ENCODE measurements at regions not wholly inside any gene's neighbourhood (a gene's known extent, or its start where the extent isn't known, plus 50 kb on each side); places are given as distances from the start of the nearest gene placed in this dataset.

DNA sequence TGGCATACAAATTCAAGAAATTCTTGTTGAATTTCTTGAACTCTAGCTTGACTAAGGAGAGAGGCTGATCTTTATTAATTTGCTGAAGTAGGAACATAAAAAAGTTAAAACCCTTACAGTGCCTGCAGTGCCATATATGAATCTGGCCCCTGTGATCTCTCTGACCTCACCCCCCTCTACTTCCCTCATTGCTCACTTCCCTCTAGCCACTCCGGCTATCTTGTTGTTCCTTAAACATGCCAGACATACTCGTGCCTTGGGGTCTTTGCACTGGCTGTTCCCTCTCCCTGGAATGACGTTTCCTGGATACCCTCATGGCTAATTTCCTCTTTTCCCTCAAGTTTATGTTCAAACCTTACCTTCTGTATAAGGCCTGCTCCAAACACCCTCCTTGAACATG is 246.3 kb upstream of the SIX2 start:
- DNase-seq (ENCODE audit: low spot score): no peak

DNA sequence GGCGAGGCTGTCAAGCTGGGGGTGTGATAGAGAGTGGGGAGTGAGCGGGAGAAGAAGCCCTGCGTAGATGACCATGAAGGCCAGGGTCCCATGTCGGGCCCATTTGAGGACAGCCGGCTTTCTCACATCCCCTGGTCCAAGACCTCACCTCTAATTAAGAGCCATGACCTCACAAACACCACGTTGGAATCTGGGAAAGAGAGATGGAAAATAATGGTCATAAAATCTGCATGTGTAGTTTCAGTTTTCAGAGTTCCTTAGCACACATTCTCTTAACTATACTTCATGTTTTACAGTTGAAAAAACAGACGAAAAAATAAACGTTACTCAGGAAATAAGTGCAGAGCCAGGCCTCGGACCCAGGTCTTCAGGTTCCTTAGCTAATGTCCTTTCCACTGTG is 244.8 kb upstream of the SIX2 start:
- no peak for DNase-seq (ENCODE audit: low spot score)

DNA sequence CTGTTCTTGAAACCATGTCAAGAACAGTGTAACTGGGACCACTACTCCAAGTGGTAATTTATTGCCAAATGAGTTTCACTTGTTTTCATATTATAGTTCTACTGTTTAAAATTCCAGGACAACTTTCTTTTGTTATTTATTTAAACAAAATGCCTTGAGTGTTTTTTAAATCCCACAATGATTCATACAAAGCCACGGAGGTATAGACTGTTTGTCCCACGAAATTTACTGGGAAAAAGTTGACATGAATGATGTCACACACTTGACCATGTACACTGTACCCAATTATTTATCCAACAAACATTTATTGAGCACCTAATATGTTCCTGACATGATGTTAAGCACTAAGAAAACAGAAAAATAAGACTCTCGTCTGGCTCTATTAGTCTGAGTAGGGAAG is 243.9 kb upstream of the SIX2 start:
- no peak for DNase-seq (ENCODE audit: low spot score)

DNA sequence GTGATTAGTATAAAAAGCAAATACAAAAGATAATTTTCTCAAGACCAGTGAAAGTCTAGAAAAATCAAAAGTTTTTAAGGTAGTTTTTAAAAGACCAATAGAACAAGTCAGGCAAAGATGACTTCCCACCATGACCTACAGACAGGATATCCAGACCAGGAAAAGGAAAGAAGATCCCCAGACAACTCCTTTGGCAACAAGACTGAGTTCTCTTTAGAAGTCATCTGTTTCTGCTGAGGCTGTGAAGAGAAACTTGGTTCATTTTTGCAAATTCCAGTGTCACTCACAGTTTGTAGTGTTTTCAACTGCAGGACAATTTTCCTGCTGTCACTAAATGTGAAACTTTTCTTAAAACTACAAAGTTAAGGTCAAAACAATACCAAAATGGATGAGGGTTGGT is 240.9 kb upstream of the SIX2 start:
- DNase-seq (ENCODE audit: low spot score): no peak

DNA sequence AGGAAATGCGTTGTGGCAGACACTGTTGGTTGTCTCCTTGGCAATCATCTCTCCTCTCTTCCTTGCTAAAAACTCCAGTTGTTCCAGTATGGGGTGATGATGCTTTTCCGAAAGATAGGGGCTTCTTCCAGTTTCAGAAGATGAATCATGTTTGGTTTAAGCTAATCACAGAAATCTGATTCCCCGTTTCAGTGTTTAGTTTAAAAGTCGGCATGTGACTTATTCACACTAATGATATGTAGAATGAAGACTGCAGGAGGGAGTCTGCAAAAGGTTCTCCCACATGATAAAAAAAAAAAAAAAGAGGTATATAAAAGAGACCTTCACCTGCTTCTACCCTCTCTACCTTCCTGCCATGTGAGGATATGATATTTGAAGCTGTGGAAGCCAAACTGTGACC is 239.0 kb upstream of the SIX2 start:
- DNase-seq (ENCODE audit: low spot score): no peak

DNA sequence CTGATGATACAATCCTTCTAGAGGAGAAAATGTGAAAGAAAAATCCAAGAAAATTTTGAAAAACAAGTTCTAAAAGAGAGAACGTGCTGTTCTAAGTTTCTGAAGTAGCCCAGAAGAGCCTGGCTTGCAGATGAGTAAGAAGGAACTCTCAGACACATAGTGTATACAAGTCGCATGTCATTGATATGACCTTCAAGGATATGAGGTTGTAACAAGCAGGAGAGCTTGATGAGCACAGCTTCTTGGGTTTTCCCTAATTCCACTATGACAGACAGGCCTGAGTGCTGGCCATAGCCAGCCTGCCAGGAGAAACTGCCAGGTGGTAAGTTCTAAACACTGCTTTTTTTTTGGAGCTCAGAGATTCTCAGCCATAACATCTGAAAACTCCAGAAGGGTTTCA is 235.7 kb upstream of the SIX2 start:
- no peak for DNase-seq (ENCODE audit: low spot score)

DNA sequence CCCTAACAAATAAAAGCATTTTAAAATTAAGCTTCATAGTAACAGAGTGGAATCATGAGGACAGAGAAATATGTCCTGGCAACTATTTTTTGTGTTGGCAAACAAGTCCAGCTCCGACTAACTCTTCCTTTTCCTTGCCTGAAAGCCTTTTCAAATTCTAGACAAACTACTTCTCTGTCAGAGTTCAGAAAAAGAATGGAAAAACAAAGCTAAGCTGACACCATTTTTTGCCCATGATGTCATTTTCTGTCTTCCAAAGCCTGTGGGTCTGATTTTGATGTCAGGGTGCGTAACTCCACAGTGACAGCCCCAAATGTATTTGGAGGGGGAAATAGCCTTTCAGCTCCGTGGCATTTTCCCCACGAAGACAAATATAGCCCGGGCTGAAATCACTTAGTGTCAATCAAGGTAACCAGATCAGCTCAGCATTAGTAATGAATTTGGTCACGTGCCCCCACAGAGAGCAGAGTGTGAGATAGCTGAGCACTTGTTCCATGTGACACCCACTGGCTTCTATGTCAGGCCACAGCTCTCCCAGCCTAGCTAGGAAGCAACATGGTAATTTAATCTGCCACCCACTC is 233.0 kb upstream of the SIX2 start:
- DNase-seq (ENCODE audit: low spot score): no peak

DNA sequence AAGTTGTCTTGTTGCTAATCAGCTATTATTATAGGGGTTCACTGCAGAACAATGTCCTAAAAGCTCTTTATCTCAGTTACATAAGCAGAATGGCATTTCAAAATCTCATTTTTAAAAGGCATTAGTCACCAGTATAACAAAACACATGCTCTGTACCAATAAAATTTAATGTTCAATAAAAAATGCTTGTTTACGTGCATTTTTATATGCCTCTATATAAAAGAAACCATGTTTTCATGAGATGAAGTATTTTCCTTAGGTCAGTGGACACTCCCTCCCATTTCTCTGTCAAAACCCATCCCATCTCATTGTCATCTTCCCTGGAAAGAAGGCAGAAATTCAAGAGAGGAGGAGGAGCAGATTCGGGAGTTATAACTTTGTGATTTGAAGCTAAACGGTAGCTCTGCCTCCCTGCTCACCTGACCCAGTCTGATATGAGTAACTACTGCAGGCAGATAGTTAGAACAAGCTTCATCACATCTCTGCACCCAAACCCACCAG is 231.9 kb upstream of the SIX2 start:
- DNase-seq (ENCODE audit: low spot score): no peak

DNA sequence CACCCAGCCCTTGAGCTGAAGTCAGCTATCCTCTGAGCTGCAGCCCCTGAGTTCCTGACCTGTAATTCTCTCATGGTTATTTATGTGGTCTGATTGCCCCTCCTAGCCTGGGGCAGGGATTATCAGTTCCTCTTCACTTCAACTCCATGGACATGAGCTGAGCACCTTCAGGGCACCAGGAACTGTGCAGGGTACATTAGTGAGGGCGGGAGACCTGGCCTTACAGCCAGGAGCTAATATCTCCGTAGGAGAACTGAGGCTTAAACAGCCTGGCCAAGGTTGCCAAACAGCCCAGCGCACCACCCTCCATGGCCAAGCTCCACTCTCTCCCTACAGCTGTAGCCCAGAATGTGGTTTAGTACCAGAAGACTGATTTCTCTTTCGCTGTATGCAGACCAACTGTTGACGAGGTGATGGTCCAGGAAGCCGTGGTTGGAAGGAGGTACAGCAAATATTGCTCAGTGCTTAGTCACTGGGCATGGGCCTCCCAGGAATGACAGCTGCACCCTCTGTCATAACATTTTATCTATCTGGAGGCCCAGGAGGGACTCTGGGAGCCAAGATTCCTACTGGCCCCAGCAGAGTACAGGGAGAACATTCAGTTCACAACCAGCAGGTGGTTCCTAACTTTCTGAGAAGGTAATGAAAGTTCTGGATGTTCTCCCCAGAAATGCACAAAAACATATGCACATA is 228.7 kb upstream of the SIX2 start:
- DNase-seq (ENCODE audit: low spot score): no peak

DNA sequence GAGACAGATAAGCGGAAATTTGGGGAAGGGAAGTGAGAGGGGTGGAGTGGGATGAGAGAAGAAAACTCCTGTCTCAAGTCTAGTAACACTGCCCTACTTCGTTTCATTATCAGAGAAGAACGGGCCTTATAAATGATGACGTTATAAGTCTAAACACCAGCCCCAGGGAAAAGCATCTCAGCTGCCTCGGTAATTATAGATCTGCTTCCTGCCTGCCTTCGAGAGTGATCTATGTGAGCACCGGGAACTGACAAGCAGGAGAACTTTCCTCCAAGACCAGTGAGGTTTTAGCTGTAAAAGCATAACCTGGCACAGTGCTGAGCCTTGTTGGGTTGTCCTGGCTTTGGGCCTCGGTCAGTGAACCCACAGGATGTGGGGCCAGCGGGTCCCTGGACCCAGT is 227.9 kb upstream of the SIX2 start:
- no peak for DNase-seq (ENCODE audit: low spot score)

DNA sequence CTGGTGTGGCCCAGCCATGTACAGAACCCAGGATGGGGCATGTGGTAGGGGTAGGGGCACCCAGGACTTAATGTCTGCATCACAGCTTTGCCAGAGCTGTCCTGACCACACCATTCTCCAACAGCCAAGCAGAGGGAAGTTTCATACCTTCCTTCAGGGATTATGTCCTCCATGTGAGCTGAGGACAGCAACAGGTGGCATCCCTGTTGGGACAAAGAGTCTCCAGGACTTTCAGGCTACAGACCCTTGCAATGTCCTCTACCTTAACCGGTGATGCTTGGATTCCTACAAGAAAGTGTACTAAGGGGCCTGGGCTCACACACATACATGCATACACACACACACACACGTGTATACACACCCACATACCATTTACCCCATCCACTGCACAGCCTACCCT is 227.0 kb upstream of the SIX2 start:
- no peak for DNase-seq (ENCODE audit: low spot score)

DNA sequence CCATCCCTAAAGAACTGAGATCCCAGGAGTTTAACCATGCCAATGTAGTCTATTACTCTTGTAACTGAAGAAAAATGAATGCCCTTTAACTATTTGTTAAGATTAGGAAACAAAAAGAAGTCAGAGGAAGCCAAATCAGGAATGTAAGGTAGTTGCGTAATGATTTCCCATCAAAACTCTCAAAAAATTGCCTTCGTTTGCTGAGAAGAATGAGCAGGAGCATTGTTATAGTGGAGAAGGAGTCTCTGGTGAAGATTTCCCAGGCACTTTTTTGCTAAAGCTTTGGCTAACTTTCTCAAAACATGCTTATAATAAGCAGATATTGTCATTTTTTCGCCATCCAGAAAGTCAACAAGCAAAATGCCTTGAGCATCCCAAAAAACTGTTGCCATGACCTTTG is 224.0 kb upstream of the SIX2 start:
- no peak for DNase-seq (ENCODE audit: low spot score)

DNA sequence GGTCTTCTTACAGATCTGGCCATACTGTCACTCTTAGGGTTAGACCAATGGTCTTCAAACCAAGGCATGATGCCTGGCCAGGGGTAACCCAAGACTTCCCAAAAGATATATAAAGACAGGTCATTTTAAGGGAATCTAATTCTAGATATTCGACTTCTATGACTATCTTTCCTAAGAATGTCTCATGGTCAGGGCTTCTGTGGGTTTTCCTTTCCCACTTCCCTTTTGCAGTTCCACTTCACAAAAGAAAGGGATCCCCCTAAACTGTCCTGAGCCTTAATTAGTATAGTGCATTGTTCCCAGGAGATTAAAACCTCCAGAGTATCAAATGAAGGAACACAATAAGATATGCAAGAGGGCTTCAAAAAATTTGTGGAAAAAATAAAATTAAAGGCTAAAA is 223.6 kb upstream of the SIX2 start:
- no peak for DNase-seq (ENCODE audit: low spot score)

DNA sequence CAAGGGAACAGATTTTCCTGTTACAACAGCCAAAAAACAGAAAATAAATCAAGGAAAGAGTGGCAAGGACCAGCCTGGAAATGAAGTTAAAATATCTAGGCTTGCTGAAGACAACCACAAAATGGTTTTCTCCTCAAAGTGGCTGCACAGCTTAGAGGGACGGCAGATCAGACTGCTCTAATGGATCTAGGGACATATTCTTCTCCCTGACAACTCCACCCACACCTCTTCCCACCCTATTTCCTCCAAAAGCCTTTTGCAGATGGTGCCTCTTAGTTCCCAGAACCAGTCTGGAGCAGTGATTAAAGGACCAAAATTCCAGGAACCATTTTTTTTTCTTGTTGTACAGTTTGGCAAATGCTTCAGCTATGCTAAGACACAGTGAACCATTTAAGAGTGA is 220.2 kb upstream of the SIX2 start:
- DNase-seq (ENCODE audit: low spot score): no peak

DNA sequence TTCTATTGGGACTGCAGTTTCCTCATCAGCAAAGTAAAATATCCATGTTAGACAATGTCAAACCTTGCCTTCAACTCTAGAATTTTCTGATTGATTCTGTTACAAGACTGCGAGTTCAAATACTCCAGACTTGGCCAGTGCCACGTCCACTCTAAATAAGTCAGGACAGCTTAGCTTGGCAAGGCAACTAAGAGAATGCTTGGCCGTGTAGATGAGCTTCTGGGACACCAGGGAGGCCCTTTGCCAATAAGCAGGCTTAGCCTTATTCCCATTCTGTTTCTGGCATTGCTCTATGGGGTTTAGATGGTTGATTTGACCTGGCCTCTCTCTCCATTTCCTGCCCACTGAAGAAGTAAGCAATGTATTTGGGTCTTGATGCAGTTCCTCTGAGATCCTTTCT is 218.1 kb upstream of the SIX2 start:
- no peak for DNase-seq (ENCODE audit: low spot score)

DNA sequence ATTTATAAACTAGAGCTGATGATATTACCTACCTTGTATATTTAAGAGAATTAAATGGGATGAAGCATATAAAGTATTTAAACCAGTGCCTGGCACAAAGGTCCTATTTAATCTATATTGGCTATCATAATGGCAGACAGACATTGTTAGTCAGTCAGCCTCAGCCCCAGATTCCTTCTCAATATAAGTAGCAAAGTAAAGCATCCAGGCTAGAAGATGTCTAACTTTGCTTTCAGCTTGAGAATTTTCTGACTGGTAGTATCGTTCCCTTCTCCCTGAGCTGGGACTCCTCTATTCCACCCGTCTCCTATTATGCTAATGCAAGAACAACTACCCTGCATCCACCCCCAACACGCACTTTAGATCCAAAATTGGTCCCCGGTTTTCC is 215.7 kb upstream of the SIX2 start:
- no peak for DNase-seq (ENCODE audit: low spot score)

DNA sequence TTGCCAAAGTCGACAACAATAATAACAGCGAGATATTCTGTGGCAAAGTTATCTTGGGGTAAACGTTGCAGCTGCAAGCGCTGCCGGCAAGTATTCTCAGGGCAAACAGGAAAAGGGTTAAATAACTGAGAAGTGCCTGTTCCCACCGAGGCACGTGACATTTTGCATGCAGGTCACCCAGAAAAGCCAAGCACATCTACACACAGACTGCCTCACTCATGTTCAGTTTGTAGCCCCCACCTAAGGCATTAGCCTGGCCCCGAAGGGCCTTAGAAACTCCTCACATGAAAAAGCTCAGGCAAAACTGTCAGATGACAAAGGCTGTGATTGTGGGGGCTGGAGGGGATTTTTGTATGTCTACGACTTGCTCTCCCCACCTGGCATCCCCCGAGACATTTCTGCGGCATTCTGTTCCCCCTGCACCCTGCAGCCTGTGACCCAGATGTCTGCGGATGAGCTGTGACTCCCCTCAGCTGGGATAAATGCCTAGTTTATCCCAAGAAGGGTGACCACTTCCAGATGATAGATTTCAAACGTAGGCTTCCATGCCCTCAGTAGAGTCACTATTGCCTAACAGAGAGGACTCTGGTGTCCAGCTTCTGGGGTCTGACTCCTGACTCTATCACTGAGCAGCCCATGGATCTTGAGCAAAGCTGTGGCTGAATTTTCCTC is 215.2 kb upstream of the SIX2 start:
- no peak for DNase-seq (ENCODE audit: low spot score)

DNA sequence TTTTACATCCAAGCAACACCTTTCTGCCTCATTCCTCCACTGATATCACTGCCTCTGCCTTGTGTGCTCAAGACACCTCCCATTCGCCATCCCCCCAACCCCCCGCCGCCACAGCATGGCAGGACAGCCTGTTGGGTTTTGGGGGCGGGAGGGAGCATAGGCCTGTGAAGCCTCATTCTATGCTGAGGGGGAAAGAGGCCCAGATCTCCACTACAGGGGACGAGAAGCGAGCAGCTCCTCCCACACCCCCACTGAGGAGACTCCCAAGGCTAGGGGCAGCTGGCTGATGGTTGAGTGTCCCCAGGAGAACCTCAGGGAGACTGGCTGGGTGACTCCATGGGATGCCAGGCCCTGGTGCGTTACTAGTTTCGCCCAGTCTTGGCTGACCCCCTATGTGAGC is 214.3 kb upstream of the SIX2 start:
- no peak for DNase-seq (ENCODE audit: low spot score)

DNA sequence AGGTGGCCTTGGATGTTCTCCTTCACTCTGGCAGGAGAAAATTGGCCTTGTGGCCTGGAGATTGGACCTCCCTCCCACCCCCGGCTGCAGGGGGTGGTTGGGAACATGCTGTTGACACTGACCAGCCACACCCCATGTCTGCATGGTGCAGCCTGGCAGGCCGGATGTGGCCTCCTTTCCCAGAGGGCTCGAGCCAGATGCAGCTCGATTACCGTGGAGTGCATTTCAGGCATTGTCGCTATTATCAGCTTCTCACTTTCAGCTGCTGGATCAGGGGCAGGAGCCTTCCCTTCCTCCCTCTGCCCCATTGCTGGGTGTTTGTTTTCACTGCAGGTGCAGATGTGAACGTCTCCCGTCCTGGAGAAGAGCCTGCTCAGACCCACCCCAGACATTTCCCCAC is 211.0 kb upstream of the SIX2 start:
- DNase-seq (ENCODE audit: low spot score): no peak

DNA sequence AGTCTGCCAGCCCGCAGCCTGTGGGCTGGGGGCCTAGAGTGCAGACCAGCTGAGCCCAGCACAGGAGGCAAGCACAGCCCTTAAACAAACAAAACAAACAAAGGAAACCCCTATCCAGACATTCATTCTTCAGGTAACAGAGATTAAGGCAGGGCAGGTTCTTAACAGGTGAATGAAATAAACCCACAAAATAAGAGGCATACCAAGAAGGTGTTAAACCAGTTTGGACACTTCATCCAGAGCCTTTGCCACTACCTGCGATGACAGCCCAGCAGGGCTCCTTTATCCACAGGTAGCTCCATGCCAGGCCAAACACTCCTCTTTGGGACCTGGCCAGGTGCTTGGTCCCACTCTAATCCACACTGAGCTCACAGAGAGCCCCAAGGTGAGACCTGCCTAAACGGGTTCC is 209.7 kb upstream of the SIX2 start:
- no peak for DNase-seq (ENCODE audit: low spot score)

DNA sequence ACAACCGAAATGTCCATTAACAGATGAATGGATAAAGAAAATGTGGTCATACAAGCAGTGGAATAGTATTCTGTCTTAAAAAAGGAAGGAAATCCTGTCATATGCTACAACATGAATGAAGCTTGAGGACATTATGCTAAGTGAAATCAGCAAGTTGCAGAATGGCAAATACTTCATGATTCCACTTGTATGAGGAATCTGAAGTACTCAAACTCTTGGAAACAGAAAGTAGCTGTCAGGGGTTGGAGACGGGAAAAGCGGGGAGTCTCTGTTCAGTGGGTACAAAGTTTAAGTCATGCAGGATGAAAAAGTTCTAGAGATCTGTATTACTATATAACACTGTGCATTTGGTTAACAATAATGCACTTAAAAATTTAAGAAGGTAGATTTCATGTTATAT is 209.0 kb upstream of the SIX2 start:
- DNase-seq (ENCODE audit: low spot score): no peak

DNA sequence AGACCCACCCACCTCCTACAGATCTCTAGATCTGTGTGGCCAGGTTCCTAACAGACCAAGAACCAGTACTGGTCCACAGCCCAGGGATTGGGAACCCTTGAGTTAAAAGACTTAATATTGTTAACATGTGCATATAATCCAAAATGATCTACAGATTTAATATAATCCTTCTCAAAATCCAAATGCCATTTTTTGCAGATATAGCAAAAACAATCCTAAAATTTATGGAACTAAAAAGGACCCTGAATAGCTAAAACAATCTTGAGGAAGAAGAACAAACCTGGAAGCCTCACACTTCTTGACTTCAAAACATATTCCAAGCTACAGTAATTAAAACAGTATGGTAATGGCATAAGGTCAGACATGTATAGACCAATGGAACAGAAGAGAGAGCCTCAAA is 206.9 kb upstream of the SIX2 start:
- DNase-seq (ENCODE audit: low spot score): no peak

DNA sequence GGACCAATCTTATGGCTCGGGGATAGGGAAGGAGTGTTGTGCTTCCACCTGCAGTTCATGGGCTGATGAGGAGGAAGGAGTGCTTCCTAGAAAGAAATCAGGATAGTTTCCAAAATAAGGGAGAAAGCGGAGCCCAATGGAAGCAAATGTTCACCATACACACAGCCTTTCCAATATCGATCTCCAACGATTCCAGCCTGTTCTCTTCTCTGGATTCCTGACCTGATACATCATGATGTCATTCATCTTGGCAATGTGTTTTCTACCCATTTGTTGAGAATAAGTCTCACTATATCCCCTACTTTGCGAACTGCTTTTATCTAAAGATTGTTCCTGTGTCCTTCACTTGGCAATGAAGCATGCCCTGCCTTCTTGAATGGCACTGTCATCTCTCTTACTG is 205.3 kb upstream of the SIX2 start:
- no peak for DNase-seq (ENCODE audit: low spot score)
